Embryonic facial prominence (tissue), 1 donor: ENCODE measurements at regions not wholly inside any gene's neighbourhood (a gene's known extent, or its start where the extent isn't known, plus 50 kb on each side); places are given as distances from the start of the nearest gene placed in this dataset.

Source experiments
- DNase-seq: peaks from one replicate; pipeline ENCODE4 v3.0.0-alpha.2; 2016; ENCODE audit errors: extremely low spot score

- no peak for DNase-seq
Measured at GRCh38 chr10:84047258-84048010, 91.9 kb upstream of the GHITM start.

- DNase-seq, result no peak
Measured at GRCh38 chr10:84049645-84050011, 89.7 kb upstream of the GHITM start.

GRCh38 chr10:84053626-84054025 lies 85.7 kb upstream of the GHITM start:
- DNase-seq, result no peak

- DNase-seq, result no peak
Measured at GRCh38 chr10:84054743-84055142, 84.6 kb upstream of the GHITM start.

GRCh38 chr10:84059526-84059925 lies 79.8 kb upstream of the GHITM start:
- no peak for DNase-seq

GRCh38 chr10:84063440-84063839 lies 75.9 kb upstream of the GHITM start:
- DNase-seq, result no peak

- DNase-seq, result no peak
Measured at GRCh38 chr10:84065804-84066601, 73.3 kb upstream of the GHITM start.

- no peak for DNase-seq
Measured at GRCh38 chr10:84074521-84074920, 64.8 kb upstream of the GHITM start.

GRCh38 chr10:84075226-84076046 lies 63.9 kb upstream of the GHITM start:
- DNase-seq, result no peak

- DNase-seq, result no peak
Measured at GRCh38 chr10:84076047-84076388, 63.3 kb upstream of the GHITM start.

- DNase-seq, result no peak
Measured at GRCh38 chr10:84076540-84077195, 62.6 kb upstream of the GHITM start.

GRCh38 chr10:84077768-84078167 lies 61.5 kb upstream of the GHITM start:
- DNase-seq, result no peak

- no peak for DNase-seq
Measured at GRCh38 chr10:84078771-84079170, 60.5 kb upstream of the GHITM start.

- DNase-seq, result no peak
Measured at GRCh38 chr10:84084342-84084741, 55.0 kb upstream of the GHITM start.

GRCh38 chr10:84087202-84087601 lies 52.1 kb upstream of the GHITM start:
- DNase-seq, result no peak

GRCh38 chr10:84088626-84089025 lies 50.7 kb upstream of the GHITM start:
- no peak for DNase-seq

- no peak for DNase-seq
Measured at GRCh38 chr10:84089162-84089561, 50.1 kb upstream of the GHITM start.
